Right lobe of liver (tissue), 6 donors: ENCODE measurements at regions not wholly inside any gene's neighbourhood (a gene's known extent, or its start where the extent isn't known, plus 50 kb on each side); places are given as distances from the start of the nearest gene placed in this dataset.

ENCODE experiments used
- ATAC-seq, 4 donors: fragments of 200-7000 bp; cut with Tn5 transposase; one replicate each; pipeline ENCODE4 v1.9.1; 2020; ENCODE audit warnings: mild to moderate bottlenecking in 4 of 4, moderate library complexity in 4 of 4
- DNase-seq, 3 donors: peaks; one replicate each; pipeline ENCODE4 v3.0.0-alpha.2; 2020
- H3K27ac ChIP-seq, 3 donors: fragments of 200-600 bp; one replicate each; pipeline ENCODE4 v1.8.0; 2022
- H3K27me3 ChIP-seq, 2 donors: fragments of 200-600 bp; one replicate each; pipeline ENCODE4 v1.8.0; 2022
- H3K36me3 ChIP-seq, 4 donors: fragments of 200-600 bp; sonication (generic) in 1 of 4; one replicate each; pipeline versions ENCODE4 v1.5.1 to v1.8.0; 2017 to 2022; ENCODE audit warnings: control low read depth in 1 of 4
- H3K4me1 ChIP-seq, 4 donors: fragments of 200-600 bp; sonication (generic) in 1 of 4; one replicate each; pipeline versions ENCODE4 v1.5.1 to v1.8.0; 2017 to 2022; ENCODE audit warnings: control low read depth in 1 of 4
- H3K4me3 ChIP-seq, 3 donors: fragments of 200-600 bp; one replicate each; pipeline ENCODE4 v1.8.0; 2022
- H3K9me3 ChIP-seq, 4 donors: fragments of 200-600 bp; sonication (generic) in 1 of 4; one replicate each; pipeline versions ENCODE4 v1.5.1 to v1.8.0; 2017 to 2022; ENCODE audit warnings: control low read depth in 1 of 4
- POLR2A ChIP-seq: fragments of 450-650 bp; IDR thresholded peaks from one replicate; pipeline ENCODE4 v1.6.1; 2017; ENCODE audit warnings: antibody characterized with exemption, mild to moderate bottlenecking
- WGBS: methylation state at CpG from one replicate; pipeline ENCODE4 v1.1.6; 2018; ENCODE audit warnings: low coverage, low lambda C conversion rate; ENCODE audit not compliant: insufficient coverage; ENCODE audit errors: missing lambda C conversion rate; 5-methylcytosine and 5-hydroxymethylcytosine counted together
- intact Hi-C, 2 donors: fragments of 100-400 bp; cut with DNase I; formaldehyde crosslinking; loops; one replicate each; pipeline versions ENCODE4 v1.11.2 to v1.14.1; 2022
- TF ChIP-seq, protein P1 (sequence below), 4 donors: fragments of 200-600 bp in 3 of 4; fragments of 450-650 bp in 1 of 4; IDR thresholded peaks; one replicate each; pipeline versions ENCODE4 v1.5.1 to v1.8.0; 2016 to 2022; ENCODE audit warnings: antibody characterized with exemption in 4 of 4, mild to moderate bottlenecking in 2 of 4
- donor health status: DM: no; HTN: yes; CAD: no.
- donor health status: DM: no; HTN: no; CAD: no.
- donor health status: DM: no; HTN: no; CAD: no.
- donor health status: DM: no; HTN: yes; CAD: no.
- donor health status: DM: no; HTN: yes; CAD: no.

DNA sequence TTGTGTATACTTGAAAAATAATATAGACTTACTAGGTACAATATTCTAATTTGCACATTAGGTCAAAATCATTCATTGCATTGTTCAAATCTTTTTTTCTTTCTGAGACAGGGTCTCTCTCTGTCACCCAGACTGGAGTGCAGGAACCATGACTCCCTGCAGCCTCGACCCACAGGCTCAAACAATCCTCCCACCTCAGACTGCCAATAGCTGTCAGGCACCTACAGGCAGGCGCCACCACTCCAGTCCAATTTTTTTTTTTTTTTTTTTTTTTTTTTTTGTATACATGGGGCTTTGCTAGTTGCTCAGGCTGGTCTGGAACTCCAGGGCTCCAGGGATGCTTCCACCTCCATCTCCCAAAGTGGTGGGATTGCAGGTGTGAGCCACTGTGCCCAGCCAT, 656.9 kb downstream of the KCNT2 start:
- 47% methylated on average over 2 of the region's 2 CpGs for WGBS
- Histone ChIP-seq H3K4me3 (no peak overlapping the region), H3K27me3 (no peaks in the 10 kb centered on the region), H3K9me3 (no peaks in the 10 kb centered on the region), H3K27ac (no peak overlapping the region), H3K36me3 (no peaks in the 10 kb centered on the region), H3K4me1 (no peaks in the 10 kb centered on the region)
- intact Hi-C loops: no loop called here
- TF ChIP-seq, protein P1, sequence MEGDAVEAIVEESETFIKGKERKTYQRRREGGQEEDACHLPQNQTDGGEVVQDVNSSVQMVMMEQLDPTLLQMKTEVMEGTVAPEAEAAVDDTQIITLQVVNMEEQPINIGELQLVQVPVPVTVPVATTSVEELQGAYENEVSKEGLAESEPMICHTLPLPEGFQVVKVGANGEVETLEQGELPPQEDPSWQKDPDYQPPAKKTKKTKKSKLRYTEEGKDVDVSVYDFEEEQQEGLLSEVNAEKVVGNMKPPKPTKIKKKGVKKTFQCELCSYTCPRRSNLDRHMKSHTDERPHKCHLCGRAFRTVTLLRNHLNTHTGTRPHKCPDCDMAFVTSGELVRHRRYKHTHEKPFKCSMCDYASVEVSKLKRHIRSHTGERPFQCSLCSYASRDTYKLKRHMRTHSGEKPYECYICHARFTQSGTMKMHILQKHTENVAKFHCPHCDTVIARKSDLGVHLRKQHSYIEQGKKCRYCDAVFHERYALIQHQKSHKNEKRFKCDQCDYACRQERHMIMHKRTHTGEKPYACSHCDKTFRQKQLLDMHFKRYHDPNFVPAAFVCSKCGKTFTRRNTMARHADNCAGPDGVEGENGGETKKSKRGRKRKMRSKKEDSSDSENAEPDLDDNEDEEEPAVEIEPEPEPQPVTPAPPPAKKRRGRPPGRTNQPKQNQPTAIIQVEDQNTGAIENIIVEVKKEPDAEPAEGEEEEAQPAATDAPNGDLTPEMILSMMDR (IDR thresholded peaks at IDR 0.05): no peak
- no peak for TF ChIP-seq POLR2A
- ATAC-seq (no peak), DNase-seq (no peak)

DNA sequence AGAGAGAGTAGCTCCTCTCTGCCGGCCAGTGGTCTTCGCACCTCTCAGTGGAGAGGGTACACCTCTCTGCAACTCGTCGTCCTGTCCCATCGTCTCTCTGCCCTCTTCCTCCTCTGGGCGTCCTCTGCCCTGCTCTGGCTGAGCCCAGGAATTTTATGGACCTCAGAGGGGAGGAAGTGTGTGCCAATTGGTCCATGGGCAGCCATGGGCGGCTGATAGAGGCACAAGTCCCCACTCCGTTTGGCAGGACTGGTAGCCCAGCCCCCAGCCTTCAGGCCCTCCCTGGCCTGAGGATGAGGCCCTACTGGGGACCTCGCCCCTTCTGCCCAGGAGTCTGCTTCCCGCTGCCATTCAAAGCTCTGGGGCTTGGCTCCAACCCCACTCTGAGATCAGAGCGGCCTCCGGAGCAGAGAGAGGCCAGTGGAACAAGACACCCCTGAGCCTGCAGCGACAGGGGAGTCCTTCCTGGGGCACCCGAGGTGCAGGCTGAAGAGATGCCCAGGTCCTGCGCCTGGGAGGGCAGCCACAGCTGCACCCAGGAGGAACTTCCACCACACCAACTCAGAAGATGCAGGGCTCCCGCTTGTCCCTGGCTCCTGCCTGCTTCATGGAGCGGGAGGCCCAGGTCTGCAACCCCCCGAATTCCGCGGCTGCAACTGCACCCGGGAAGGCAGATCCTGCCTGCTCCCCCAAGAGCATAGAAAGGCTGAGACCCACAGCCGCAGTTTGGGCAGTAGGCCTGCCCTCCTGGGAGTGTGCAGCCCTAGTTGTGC, 659.9 kb downstream of the KCNT2 start:
- intact Hi-C loops: no loop called here
- no peak overlapping the region for H3K4me3 ChIP-seq
- H3K27me3 ChIP-seq: no peaks in the 10 kb centered on the region
- no peak for TF ChIP-seq POLR2A
- TF ChIP-seq, protein P1 (IDR thresholded peaks at IDR 0.05): no peak
- no peak for DNase-seq
- no peaks in the 10 kb centered on the region for H3K4me1 ChIP-seq
- WGBS: 75% methylated on average over 4 of the region's 22 CpGs
- no peak overlapping the region for H3K27ac ChIP-seq
- H3K9me3 ChIP-seq: no peaks in the 10 kb centered on the region
- no peak for ATAC-seq
- no peaks in the 10 kb centered on the region for H3K36me3 ChIP-seq

DNA sequence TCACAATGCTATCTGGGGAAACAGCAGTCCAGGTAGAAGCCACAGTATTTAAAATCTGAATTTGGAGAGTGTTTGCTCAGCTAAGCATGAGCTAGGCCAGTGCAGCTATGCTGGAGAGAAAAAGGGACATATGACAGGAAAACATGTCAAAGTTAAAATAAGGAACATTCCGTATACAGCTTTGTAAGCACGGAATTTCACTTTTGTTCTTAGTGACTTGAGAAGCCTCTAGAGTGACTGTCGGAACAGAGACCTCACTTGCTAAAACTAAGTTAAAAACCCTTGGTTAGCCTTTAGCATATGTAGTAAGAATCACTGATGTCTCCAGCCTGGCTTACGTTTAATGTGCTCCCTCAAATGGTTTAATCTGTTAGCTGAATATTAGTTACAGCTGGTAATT, 661.7 kb downstream of the KCNT2 start:
- DNase-seq: no peak
- ATAC-seq: no peak
- Histone ChIP-seq H3K4me3 (no peak overlapping the region), H3K36me3 (no peaks in the 10 kb centered on the region), H3K9me3 (no peaks in the 10 kb centered on the region), H3K27ac (no peak overlapping the region), H3K4me1 (no peaks in the 10 kb centered on the region), H3K27me3 (no peaks in the 10 kb centered on the region)
- TF ChIP-seq, protein P1 (IDR thresholded peaks at IDR 0.05): no peak
- no peak for TF ChIP-seq POLR2A
- 57% methylated on average over 4 of the region's 4 CpGs for WGBS
- intact Hi-C loops: no loop called here

DNA sequence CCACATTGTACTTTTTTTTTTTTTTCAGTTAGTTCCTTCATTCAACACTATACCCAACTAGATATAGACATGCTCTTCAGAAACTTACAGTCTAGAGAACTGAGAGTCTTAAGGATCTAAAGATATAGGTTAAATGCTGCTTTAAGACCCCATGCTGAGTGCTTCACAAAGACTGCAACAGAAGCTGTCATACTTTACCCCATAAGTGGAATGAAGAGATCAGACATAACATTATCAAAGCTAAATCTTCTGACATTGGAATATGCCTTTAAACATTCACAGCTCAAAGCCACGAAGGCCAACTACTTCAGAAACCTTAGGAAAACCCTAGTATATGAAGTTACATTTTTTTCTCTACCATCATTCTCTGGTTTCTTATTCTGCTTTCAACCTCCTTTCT, 666.4 kb downstream of the KCNT2 start:
- Histone ChIP-seq H3K4me1 (no peaks in the 10 kb centered on the region), H3K27me3 (no peaks in the 10 kb centered on the region), H3K4me3 (no peak overlapping the region), H3K36me3 (no peaks in the 10 kb centered on the region), H3K27ac (no peak overlapping the region), H3K9me3 (no peaks in the 10 kb centered on the region)
- ATAC-seq: no peak
- intact Hi-C loops: no loop called here
- TF ChIP-seq, protein P1 (IDR thresholded peaks at IDR 0.05): no peak
- no peak for TF ChIP-seq POLR2A
- WGBS: 43% methylated on average over 1 of the region's 1 CpG
- no peak for DNase-seq
